ENCODE measurements at regions not wholly inside any gene's neighbourhood (a gene's known extent, or its start where the extent isn't known, plus 50 kb on each side); places are given as distances from the start of the nearest gene placed in this dataset.

DNA sequence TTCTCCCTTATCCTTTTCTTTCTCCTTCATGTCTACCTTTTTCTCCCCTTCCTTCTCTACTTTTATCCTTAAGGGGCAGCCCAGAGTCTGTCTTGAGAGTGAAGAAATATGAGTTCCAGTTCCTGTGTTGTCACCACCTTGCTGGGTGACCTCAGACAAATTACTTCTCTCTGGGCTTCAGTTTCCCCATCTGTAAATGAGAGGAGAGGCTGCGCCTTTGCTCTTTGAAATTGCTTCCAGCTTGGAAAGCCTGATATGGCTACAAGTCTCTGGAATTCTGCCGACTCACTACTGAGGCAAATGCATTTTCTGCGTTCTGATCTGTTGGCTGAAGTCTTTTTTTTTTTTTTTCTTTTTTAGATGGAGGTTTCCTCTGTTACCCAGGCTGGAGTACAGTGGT lies 119.2 kb downstream of the SYF2 start:
- no peak overlapping the region for H3K9ac ChIP-seq (ENCODE audit: low read depth, low read length)
- H3K27me3 ChIP-seq (ENCODE audit: insufficient read depth, low read length) = no peaks in the 10 kb centered on the region
- peaks cover 9% of the 10 kb centered on the region for H3K9me3 ChIP-seq (ENCODE audit: insufficient read depth, low read depth, low read length)
- WGBS = 87% methylated on average over 3 of the region's 3 CpGs
- no peak overlapping the region for H3K27ac ChIP-seq (ENCODE audit: low read depth, low read length)
- H3K4me3 ChIP-seq (ENCODE audit: low read length) = no peak overlapping the region
- no peaks in the 10 kb centered on the region for H3K36me3 ChIP-seq (ENCODE audit: insufficient read depth, low read length)
- H3K4me1 ChIP-seq (ENCODE audit: insufficient read depth, low read length) = no peaks in the 10 kb centered on the region

GRCh38 chr1:25112400-25112799 lies 119.9 kb downstream of the SYF2 start:
- Histone ChIP-seq H3K4me3 (ENCODE audit: low read length) (no peak overlapping the region), H3K27me3 (ENCODE audit: insufficient read depth, low read length) (no peaks in the 10 kb centered on the region), H3K4me1 (ENCODE audit: insufficient read depth, low read length) (no peaks in the 10 kb centered on the region), H3K36me3 (ENCODE audit: insufficient read depth, low read length) (no peaks in the 10 kb centered on the region), H3K9me3 (ENCODE audit: insufficient read depth, low read depth, low read length) (peaks cover 9% of the 10 kb centered on the region), H3K9ac (ENCODE audit: low read depth, low read length) (no peak overlapping the region), H3K27ac (ENCODE audit: low read depth, low read length) (no peak overlapping the region)
- 92% methylated on average over 6 of the region's 6 CpGs for WGBS

- H3K27me3 ChIP-seq (ENCODE audit: insufficient read depth, low read length) = no peaks in the 10 kb centered on the region
Observed at GRCh38 chr1:25111706-25112105, 120.6 kb downstream of the SYF2 start.

GRCh38 chr1:25110485-25110884 lies 121.8 kb downstream of the SYF2 start:
- no peak overlapping the region for H3K27ac ChIP-seq (ENCODE audit: low read depth, low read length)
- no peak overlapping the region for H3K4me3 ChIP-seq (ENCODE audit: low read length)
- H3K4me1 ChIP-seq (ENCODE audit: insufficient read depth, low read length) = no peaks in the 10 kb centered on the region
- H3K27me3 ChIP-seq (ENCODE audit: insufficient read depth, low read length) = no peaks in the 10 kb centered on the region
- no peaks in the 10 kb centered on the region for H3K36me3 ChIP-seq (ENCODE audit: insufficient read depth, low read length)
- 96% methylated on average over 7 of the region's 7 CpGs for WGBS
- H3K9me3 ChIP-seq (ENCODE audit: insufficient read depth, low read depth, low read length) = peaks cover 9% of the 10 kb centered on the region
- H3K9ac ChIP-seq (ENCODE audit: low read depth, low read length) = no peak overlapping the region

More at GRCh38 chr1:25111706-25112105, 120.6 kb downstream of the SYF2 start:
- Histone ChIP-seq H3K4me1 (ENCODE audit: insufficient read depth, low read length) (no peaks in the 10 kb centered on the region), H3K36me3 (ENCODE audit: insufficient read depth, low read length) (no peaks in the 10 kb centered on the region), H3K9me3 (ENCODE audit: insufficient read depth, low read depth, low read length) (peaks cover 9% of the 10 kb centered on the region), H3K9ac (ENCODE audit: low read depth, low read length) (no peak overlapping the region), H3K4me3 (ENCODE audit: low read length) (no peak overlapping the region), H3K27ac (ENCODE audit: low read depth, low read length) (no peak overlapping the region)
- WGBS = 66% methylated on average over 7 of the region's 7 CpGs

- Histone ChIP-seq H3K27ac (ENCODE audit: low read depth, low read length) (no peak overlapping the region), H3K9me3 (ENCODE audit: insufficient read depth, low read depth, low read length) (peaks cover 9% of the 10 kb centered on the region), H3K4me3 (ENCODE audit: low read length) (no peak overlapping the region), H3K4me1 (ENCODE audit: insufficient read depth, low read length) (no peaks in the 10 kb centered on the region), H3K9ac (ENCODE audit: low read depth, low read length) (no peak overlapping the region), H3K27me3 (ENCODE audit: insufficient read depth, low read length) (no peaks in the 10 kb centered on the region), H3K36me3 (ENCODE audit: insufficient read depth, low read length) (no peaks in the 10 kb centered on the region)
- over 99% methylated on average over 5 of the region's 5 CpGs for WGBS
Observed at GRCh38 chr1:25110036-25110435, 122.3 kb downstream of the SYF2 start.

DNA sequence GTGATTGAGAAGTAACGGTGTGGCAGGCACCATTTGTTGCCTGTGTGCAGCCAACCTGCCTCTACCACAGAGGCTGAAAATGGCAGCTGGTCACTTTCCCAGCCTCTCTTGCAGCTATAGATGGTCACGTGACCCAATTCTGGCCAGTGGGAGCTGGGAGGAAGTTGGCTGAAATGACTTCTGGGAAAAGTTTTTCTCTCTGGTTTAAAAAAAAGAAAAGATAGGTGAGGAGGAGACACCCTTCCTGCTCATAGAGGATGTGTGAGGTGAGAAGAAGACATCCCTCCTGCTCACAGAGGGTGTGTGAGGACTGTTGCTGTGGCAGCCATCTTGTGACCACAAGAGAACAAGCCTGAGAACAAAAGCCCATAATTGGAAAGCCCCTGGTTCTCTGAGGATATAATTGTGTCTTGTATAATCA lies 122.8 kb downstream of the SYF2 start:
- Histone ChIP-seq H3K27me3 (ENCODE audit: insufficient read depth, low read length) (no peaks in the 10 kb centered on the region), H3K36me3 (ENCODE audit: insufficient read depth, low read length) (no peaks in the 10 kb centered on the region), H3K9ac (ENCODE audit: low read depth, low read length) (no peak overlapping the region), H3K27ac (ENCODE audit: low read depth, low read length) (no peak overlapping the region), H3K4me1 (ENCODE audit: insufficient read depth, low read length) (no peaks in the 10 kb centered on the region), H3K9me3 (ENCODE audit: insufficient read depth, low read depth, low read length) (peaks cover 9% of the 10 kb centered on the region), H3K4me3 (ENCODE audit: low read length) (no peak overlapping the region)
- 100% methylated on average over 2 of the region's 2 CpGs for WGBS

- H3K4me1 ChIP-seq (ENCODE audit: insufficient read depth, low read length) = no peaks in the 10 kb centered on the region
- no peak overlapping the region for H3K4me3 ChIP-seq (ENCODE audit: low read length)
- no peak overlapping the region for H3K27ac ChIP-seq (ENCODE audit: low read depth, low read length)
- WGBS = 91% methylated on average over 9 of the region's 9 CpGs
- H3K9ac ChIP-seq (ENCODE audit: low read depth, low read length) = no peak overlapping the region
- H3K27me3 ChIP-seq (ENCODE audit: insufficient read depth, low read length) = no peaks in the 10 kb centered on the region
- peaks cover 9% of the 10 kb centered on the region for H3K9me3 ChIP-seq (ENCODE audit: insufficient read depth, low read depth, low read length)
- H3K36me3 ChIP-seq (ENCODE audit: insufficient read depth, low read length) = no peaks in the 10 kb centered on the region
Observed at GRCh38 chr1:25107643-25108010, 124.7 kb downstream of the SYF2 start.

- no peak overlapping the region for H3K27ac ChIP-seq (ENCODE audit: low read depth, low read length)
- no peak overlapping the region for H3K4me3 ChIP-seq (ENCODE audit: low read length)
- no peaks in the 10 kb centered on the region for H3K36me3 ChIP-seq (ENCODE audit: insufficient read depth, low read length)
- no peak overlapping the region for H3K9ac ChIP-seq (ENCODE audit: low read depth, low read length)
- H3K4me1 ChIP-seq (ENCODE audit: insufficient read depth, low read length) = no peaks in the 10 kb centered on the region
- H3K27me3 ChIP-seq (ENCODE audit: insufficient read depth, low read length) = no peaks in the 10 kb centered on the region
- 91% methylated on average over 20 of the region's 20 CpGs for WGBS
- H3K9me3 ChIP-seq (ENCODE audit: insufficient read depth, low read depth, low read length) = peaks cover 9% of the 10 kb centered on the region
Observed at GRCh38 chr1:25106976-25107642, 125.2 kb downstream of the SYF2 start.

GRCh38 chr1:25106352-25106751 lies 126.0 kb downstream of the SYF2 start:
- H3K27me3 ChIP-seq (ENCODE audit: insufficient read depth, low read length) = no peaks in the 10 kb centered on the region
- no peaks in the 10 kb centered on the region for H3K36me3 ChIP-seq (ENCODE audit: insufficient read depth, low read length)
- peaks cover 9% of the 10 kb centered on the region for H3K9me3 ChIP-seq (ENCODE audit: insufficient read depth, low read depth, low read length)
- 86% methylated on average over 5 of the region's 5 CpGs for WGBS
- H3K27ac ChIP-seq (ENCODE audit: low read depth, low read length) = no peak overlapping the region
- no peak overlapping the region for H3K9ac ChIP-seq (ENCODE audit: low read depth, low read length)
- H3K4me3 ChIP-seq (ENCODE audit: low read length) = no peak overlapping the region
- H3K4me1 ChIP-seq (ENCODE audit: insufficient read depth, low read length) = no peaks in the 10 kb centered on the region

- Histone ChIP-seq H3K4me3 (ENCODE audit: low read length) (no peak overlapping the region), H3K9me3 (ENCODE audit: insufficient read depth, low read depth, low read length) (peaks cover 9% of the 10 kb centered on the region), H3K36me3 (ENCODE audit: insufficient read depth, low read length) (no peaks in the 10 kb centered on the region), H3K27me3 (ENCODE audit: insufficient read depth, low read length) (no peaks in the 10 kb centered on the region), H3K4me1 (ENCODE audit: insufficient read depth, low read length) (no peaks in the 10 kb centered on the region), H3K27ac (ENCODE audit: low read depth, low read length) (no peak overlapping the region), H3K9ac (ENCODE audit: low read depth, low read length) (no peak overlapping the region)
- 90% methylated on average over 4 of the region's 4 CpGs for WGBS
Observed at GRCh38 chr1:25105836-25106235, 126.5 kb downstream of the SYF2 start.

- no peak overlapping the region for H3K9ac ChIP-seq (ENCODE audit: low read depth, low read length)
- WGBS = 87% methylated on average over 1 of the region's 1 CpG
- no peaks in the 10 kb centered on the region for H3K27me3 ChIP-seq (ENCODE audit: insufficient read depth, low read length)
- no peaks in the 10 kb centered on the region for H3K36me3 ChIP-seq (ENCODE audit: insufficient read depth, low read length)
- peaks cover 9% of the 10 kb centered on the region for H3K9me3 ChIP-seq (ENCODE audit: insufficient read depth, low read depth, low read length)
- no peak overlapping the region for H3K4me3 ChIP-seq (ENCODE audit: low read length)
- no peaks in the 10 kb centered on the region for H3K4me1 ChIP-seq (ENCODE audit: insufficient read depth, low read length)
- H3K27ac ChIP-seq (ENCODE audit: low read depth, low read length) = no peak overlapping the region
Observed at GRCh38 chr1:25104932-25105561, 127.3 kb downstream of the SYF2 start.
